HCT116 (cell line): ENCODE measurements at regions not wholly inside any gene's neighbourhood (a gene's known extent, or its start where the extent isn't known, plus 50 kb on each side); places are given as distances from the start of the nearest gene placed in this dataset.

Source experiments
- ATAC-seq: fragments of 200-7000 bp; cut with Tn5 transposase; 2 replicates; pipeline ENCODE4 v1.9.1; 2020; ENCODE audit warnings: mild to moderate bottlenecking, moderate library complexity
- BruUV-seq: library from RNA; stranded (reverse); fragments of 400-500 nt; replicated peaks from 2 replicates; lab custom pipeline; 2021; lab: Mats Ljungman, UMichigan
- CTCF ChIA-PET: fragments of 300-600 bp; sonication (Branson Sonifier 250); formaldehyde crosslinking; loops from one replicate; lab custom pipeline; 2021; ENCODE audit warnings: antibody characterized with exemption; lab: Charles Lee
- POLR2A ChIA-PET: fragments of 300-600, 350-600 bp; sonication (Branson Sonifier 250); formaldehyde crosslinking; loops from one replicate; lab custom pipeline; 2021; ENCODE audit warnings: antibody characterized with exemption; lab: Charles Lee
- RAD21 ChIA-PET, 2 experiments: fragments of 300-600 bp; sonication (Branson Sonifier 250); formaldehyde crosslinking; loops; one replicate each; lab custom pipeline; 2023; ENCODE audit warnings: low total read pairs in 2 of 2; ENCODE audit not compliant: uncharacterized antibody in 2 of 2, unreplicated experiment in 2 of 2, low non-redundant PET in 1 of 2; lab: Charles Lee
- DNase-seq: peaks from one replicate; pipeline ENCODE4 v3.0.0-alpha.2; 2010; ENCODE audit warnings: low read depth, low spot score
- H2AFZ ChIP-seq: fragments of 200-600 bp; shearing (Covaris generic), sonication (generic); 2 replicates; pipeline ENCODE4 v1.6.1; 2017; ENCODE audit warnings: low read depth, mixed run types, mixed read lengths, antibody characterized with exemption, low read length; ENCODE audit not compliant: poor library complexity, severe bottlenecking
- H3K27ac ChIP-seq: 2 replicates; pipeline ENCODE4 v1.5.1; 2012; ENCODE audit warnings: low read depth, low read length
- H3K27me3 ChIP-seq: fragments of 200-600 bp; sonication (generic); 2 replicates; pipeline ENCODE4 v1.6.1; 2016; ENCODE audit warnings: mixed run types, low read length, mixed read lengths; ENCODE audit not compliant: insufficient read depth
- H3K36me3 ChIP-seq, 2 experiments: fragments of 200-500 bp in 1 of 2; fragments of 200-600 bp in 1 of 2; sonication (Bioruptor generic) in 1 of 2; sonication (generic) in 1 of 2; 2 replicates each; pipeline versions ENCODE4 v1.5.1 to v1.6.1; 2014 to 2016; ENCODE audit warnings: low read length in 2 of 2, inconsistent platforms in 1 of 2, mixed read lengths in 1 of 2, mixed run types in 1 of 2; ENCODE audit not compliant: insufficient read depth in 2 of 2, control insufficient read depth in 1 of 2
- H3K4me1 ChIP-seq, 2 experiments: fragments of 200-600 bp in 1 of 2; sonication (generic) in 1 of 2; 2 replicates each; pipeline versions ENCODE4 v1.5.1 to v1.6.1; 2012 to 2017; ENCODE audit warnings: low read length in 2 of 2, inconsistent platforms in 1 of 2, mild to moderate bottlenecking in 1 of 2, mixed read lengths in 1 of 2, mixed run types in 1 of 2, moderate library complexity in 1 of 2; ENCODE audit not compliant: insufficient read depth in 2 of 2, control insufficient read depth in 1 of 2
- H3K4me2 ChIP-seq: fragments of 200-600 bp; sonication (generic); 2 replicates; pipeline ENCODE4 v1.6.1; 2017; ENCODE audit warnings: mixed run types, low read length, mixed read lengths
- H3K4me3 ChIP-seq, 2 experiments: fragments of 200-600 bp in 1 of 2; sonication (generic) in 1 of 2; replicated peaks in 1 of 2; 2 replicates each; pipeline ENCODE4 v1.5.1; 2011 to 2016; ENCODE audit warnings: low read length in 2 of 2, control low read depth in 1 of 2, low read depth in 1 of 2, mild to moderate bottlenecking in 1 of 2, mixed read lengths in 1 of 2, mixed run types in 1 of 2
- H3K79me2 ChIP-seq: fragments of 200-600 bp; sonication (generic); 2 replicates; pipeline ENCODE4 v1.6.1; 2017; ENCODE audit warnings: mild to moderate bottlenecking, mixed run types, low read length, moderate library complexity, mixed read lengths; ENCODE audit not compliant: insufficient read depth
- H3K9ac ChIP-seq: fragments of 200-600 bp; sonication (generic); 2 replicates; pipeline ENCODE4 v1.6.1; 2016; ENCODE audit warnings: low read length, mixed read lengths
- H3K9me2 ChIP-seq: fragments of 200-600 bp; sonication (generic), shearing (Covaris generic); 2 replicates; pipeline ENCODE4 v1.6.1; 2017; ENCODE audit warnings: mixed run types, mild to moderate bottlenecking, moderate library complexity; ENCODE audit not compliant: insufficient read depth
- H3K9me3 ChIP-seq, 2 experiments: fragments of 200-500 bp in 1 of 2; fragments of 200-600 bp in 1 of 2; sonication (Bioruptor generic) in 1 of 2; sonication (generic) in 1 of 2; 2 replicates each; pipeline ENCODE4 v1.6.1; 2014 to 2017; ENCODE audit warnings: low read length in 2 of 2, mixed read lengths in 2 of 2, inconsistent platforms in 1 of 2, low read depth in 1 of 2, mild to moderate bottlenecking in 1 of 2, mixed run types in 1 of 2, moderate library complexity in 1 of 2; ENCODE audit not compliant: control insufficient read depth in 1 of 2, insufficient read depth in 1 of 2
- H4K20me1 ChIP-seq: fragments of 200-600 bp; sonication (generic), shearing (Covaris generic); 2 replicates; pipeline ENCODE4 v1.6.1; 2017; ENCODE audit warnings: mixed run types, mild to moderate bottlenecking, moderate library complexity; ENCODE audit not compliant: insufficient read depth
- ATF3 ChIP-seq: IDR thresholded peaks from 2 replicates; pipeline ENCODE4 v1.6.1; 2012
- CBX3 ChIP-seq: IDR thresholded peaks from 2 replicates; pipeline ENCODE4 v1.6.1; 2012; ENCODE audit warnings: low read depth
- CTCF ChIP-seq, 3 experiments: fragments of 200-600 bp in 1 of 3; sonication (generic) in 1 of 3; IDR thresholded peaks in 2 of 3; conservative IDR thresholded peaks in 1 of 3; 2 replicates each; pipeline ENCODE4 v1.5.1; 2012 to 2017; ENCODE audit warnings: low read depth in 2 of 3, low read length in 2 of 3, antibody characterized with exemption in 1 of 3, borderline replicate concordance in 1 of 3, control low read depth in 1 of 3, mild to moderate bottlenecking in 1 of 3, mixed read lengths in 1 of 3, mixed run types in 1 of 3, moderate library complexity in 1 of 3; ENCODE audit not compliant: insufficient read depth in 1 of 3
- ELF1 ChIP-seq: IDR thresholded peaks from 2 replicates; pipeline ENCODE4 v1.6.1; 2012; ENCODE audit warnings: low read depth, borderline replicate concordance
- EZH2 ChIP-seq: fragments of 200-600 bp; sonication (generic); IDR thresholded peaks from 2 replicates; pipeline ENCODE4 v1.6.1; 2017; ENCODE audit warnings: antibody characterized with exemption, mixed run types
- EZH2phosphoT487 ChIP-seq: fragments of 200-600 bp; IDR thresholded peaks from 2 replicates; pipeline ENCODE4 v1.6.1; 2018; ENCODE audit warnings: antibody characterized with exemption, borderline replicate concordance
- POLR2AphosphoS5 ChIP-seq: IDR thresholded peaks from 2 replicates; pipeline ENCODE4 v1.6.1; 2011; ENCODE audit warnings: mild to moderate bottlenecking, low read depth, low read length, moderate library complexity
- RAD21 ChIP-seq: IDR thresholded peaks from 2 replicates; pipeline ENCODE4 v1.6.1; 2012; ENCODE audit warnings: low read depth, mild to moderate bottlenecking
- SIN3A ChIP-seq: IDR thresholded peaks from 2 replicates; pipeline ENCODE4 v1.6.1; 2012; ENCODE audit warnings: low read depth
- SP1 ChIP-seq: IDR thresholded peaks from 2 replicates; pipeline ENCODE4 v1.6.1; 2012; ENCODE audit warnings: low read depth
- SRF ChIP-seq: IDR thresholded peaks from 2 replicates; pipeline ENCODE4 v1.6.1; 2012; ENCODE audit warnings: low read depth
- YY1 ChIP-seq: IDR thresholded peaks from 2 replicates; pipeline ENCODE4 v1.6.1; 2011; ENCODE audit warnings: low read length, low read depth, moderate library complexity, mild to moderate bottlenecking; ENCODE audit not compliant: insufficient replicate concordance; ENCODE audit errors: extremely low read depth
- ZBTB33 ChIP-seq: IDR thresholded peaks from 2 replicates; pipeline ENCODE4 v1.6.1; 2011; ENCODE audit warnings: mild to moderate bottlenecking, low read length, moderate library complexity; ENCODE audit not compliant: insufficient replicate concordance; ENCODE audit errors: extremely low read depth
- ZFX ChIP-seq: fragments of 450-650 bp; IDR thresholded peaks from 2 replicates; pipeline ENCODE4 v1.6.1; 2017
- ZNF274 ChIP-seq: fragments of 200-500 bp; sonication (Bioruptor generic); IDR thresholded peaks from 2 replicates; pipeline ENCODE4 v1.6.1; 2014; ENCODE audit warnings: mild to moderate bottlenecking, low read depth, low read length, inconsistent platforms
- intact Hi-C: fragments of 100-400 bp; cut with micrococcal nuclease; formaldehyde crosslinking; loops from 2 replicates; pipeline ENCODE4 v1.10.0; 2022
- TF ChIP-seq, protein P1 (sequence below): IDR thresholded peaks from 2 replicates; pipeline ENCODE4 v1.6.1; 2012

DNA sequence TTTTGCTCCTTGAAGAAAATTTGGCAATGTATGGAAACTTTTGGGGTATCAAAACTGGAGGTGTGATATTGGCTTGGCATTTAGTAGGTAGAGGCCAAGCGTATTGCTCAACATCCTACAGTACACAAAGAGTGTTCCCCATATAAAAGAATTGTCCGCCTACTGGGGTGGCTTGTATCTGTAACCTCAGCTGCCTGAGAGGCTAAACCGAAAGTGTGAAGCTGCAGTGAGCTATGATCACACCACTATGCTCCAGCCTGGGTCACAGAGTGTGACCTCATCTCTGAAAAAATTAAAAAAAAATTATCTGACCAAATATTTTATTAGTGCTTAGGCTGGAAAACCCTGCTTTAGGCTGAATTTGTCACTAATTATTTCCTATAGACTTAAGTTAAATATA, 483.9 kb downstream of the PYDC2 start:
- POLR2A ChIA-PET = no interaction called here
- no TSS peak for BruUV-seq
- no peak for ATAC-seq

GRCh38 chr3:191952186-191952585, 491.2 kb downstream of the PYDC2 start:
- H3K36me3 ChIP-seq = no peaks in the 10 kb centered on the region
- no peak overlapping the region for H2AFZ ChIP-seq
- no peaks in the 10 kb centered on the region for H4K20me1 ChIP-seq
- ChIA-PET RAD21 (no interaction called here), POLR2A (no interaction called here), CTCF (no interaction called here)
- ATAC-seq = no peak
- no peaks in the 10 kb centered on the region for H3K27me3 ChIP-seq
- intact Hi-C loops = no loop called here
- H3K9me2 ChIP-seq = no peaks in the 10 kb centered on the region
- no peak overlapping the region for H3K4me3 ChIP-seq
- no peak for TF ChIP-seq ATF3
- TF ChIP-seq POLR2AphosphoS5 = no peak
- no peak for TF ChIP-seq ZNF274
- TF ChIP-seq EZH2 = no peak
- TF ChIP-seq CBX3 = no peak
- TF ChIP-seq ZFX = no peak
- TF ChIP-seq SRF = no peak
- TF ChIP-seq SP1 = no peak
- TF ChIP-seq RAD21 = no peak
- TF ChIP-seq CTCF (IDR thresholded peaks at IDR 0.05 in 2 of 3, conservative IDR thresholded peaks at IDR 0.05 in 1 of 3; ENCODE audit: borderline replicate concordance in 1 of 3, insufficient read depth in 1 of 3, low read depth in 2 of 3, low read length in 2 of 3) = no peak
- no peak for TF ChIP-seq EZH2phosphoT487
- TF ChIP-seq ZBTB33 = no peak
- TF ChIP-seq SIN3A = no peak
- no peak for TF ChIP-seq ELF1
- TF ChIP-seq YY1 = no peak
- TF ChIP-seq, protein P1, sequence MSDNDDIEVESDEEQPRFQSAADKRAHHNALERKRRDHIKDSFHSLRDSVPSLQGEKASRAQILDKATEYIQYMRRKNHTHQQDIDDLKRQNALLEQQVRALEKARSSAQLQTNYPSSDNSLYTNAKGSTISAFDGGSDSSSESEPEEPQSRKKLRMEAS = no peak
- H3K9ac ChIP-seq = no peak overlapping the region
- H3K4me1 ChIP-seq = no peaks in the 10 kb centered on the region
- no peaks in the 10 kb centered on the region for H3K9me3 ChIP-seq
- no peak overlapping the region for H3K4me2 ChIP-seq
- H3K27ac ChIP-seq = no peak overlapping the region
- no peak for DNase-seq
- no peaks in the 10 kb centered on the region for H3K79me2 ChIP-seq
- BruUV-seq = no TSS peak

More for the DNA sequence above, 483.9 kb downstream of the PYDC2 start:
- ChIA-PET RAD21 (no interaction called here), CTCF (no interaction called here)
- Histone ChIP-seq H3K79me2 (no peaks in the 10 kb centered on the region), H3K27me3 (no peaks in the 10 kb centered on the region), H3K9ac (no peak overlapping the region), H2AFZ (no peak overlapping the region), H3K9me3 (no peaks in the 10 kb centered on the region), H3K4me2 (no peak overlapping the region), H3K4me3 (no peak overlapping the region), H3K9me2 (no peaks in the 10 kb centered on the region), H3K27ac (no peak overlapping the region), H4K20me1 (no peaks in the 10 kb centered on the region), H3K4me1 (no peaks in the 10 kb centered on the region), H3K36me3 (no peaks in the 10 kb centered on the region)
- intact Hi-C loops = no loop called here
- no peak for DNase-seq
- no peak for TF ChIP-seq ZFX
